GM18519 (cell line): ENCODE measurements at regions not wholly inside any gene's neighbourhood (a gene's known extent, or its start where the extent isn't known, plus 50 kb on each side); places are given as distances from the start of the nearest gene placed in this dataset.
"Not testable (repeated sequence)": the region's sequence is repeated elsewhere in the genome, so short reads cannot be mapped to it uniquely, and the experiment has no call there.

ENCODE experiments used
- ATAC-seq: cut with Tn5 transposase; IDR thresholded peaks from one replicate; pipeline ENCODE4 v1.9.1; 2021; ENCODE audit warnings: mild to moderate bottlenecking, moderate library complexity; ENCODE audit not compliant: unreplicated experiment, low FRiP score

- ATAC-seq: no peak
These were observed 990.1 kb upstream of the NRXN1 start for GRCh38 chr2:52022006-52022405.

DNA sequence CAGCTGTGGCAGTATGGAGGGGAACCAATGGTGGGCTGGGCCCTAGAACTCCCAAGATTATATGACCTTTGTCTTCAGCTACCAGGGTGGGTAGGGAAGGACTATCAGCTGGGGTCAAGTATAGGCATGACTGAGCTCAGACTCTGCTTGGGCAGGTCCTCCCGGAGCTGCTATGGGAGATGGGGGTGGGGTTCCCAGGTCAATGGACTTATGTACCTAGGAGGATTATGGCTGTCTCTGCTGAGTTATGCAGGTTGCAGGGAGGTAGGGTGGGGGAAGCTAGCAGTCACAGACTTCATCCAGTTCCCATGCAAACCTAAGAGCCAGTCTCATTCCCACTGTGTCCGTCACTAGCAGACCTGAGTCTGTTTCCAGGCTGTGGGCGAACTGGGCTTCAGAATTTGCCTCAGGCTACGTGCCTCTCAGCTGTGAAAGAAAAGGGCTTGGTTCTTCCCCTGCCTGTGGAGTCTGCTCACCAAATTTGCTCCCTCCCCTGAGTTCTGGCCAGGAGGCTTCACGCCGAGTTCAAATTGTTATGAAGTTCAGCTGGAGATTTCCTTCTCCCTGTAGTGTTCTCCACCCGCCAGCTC is 985.8 kb upstream of the NRXN1 start:
- no peak for ATAC-seq

GRCh38 chr2:52006821-52007366 is 975.0 kb upstream of the NRXN1 start:
- ATAC-seq: not testable (repeated sequence)

DNA sequence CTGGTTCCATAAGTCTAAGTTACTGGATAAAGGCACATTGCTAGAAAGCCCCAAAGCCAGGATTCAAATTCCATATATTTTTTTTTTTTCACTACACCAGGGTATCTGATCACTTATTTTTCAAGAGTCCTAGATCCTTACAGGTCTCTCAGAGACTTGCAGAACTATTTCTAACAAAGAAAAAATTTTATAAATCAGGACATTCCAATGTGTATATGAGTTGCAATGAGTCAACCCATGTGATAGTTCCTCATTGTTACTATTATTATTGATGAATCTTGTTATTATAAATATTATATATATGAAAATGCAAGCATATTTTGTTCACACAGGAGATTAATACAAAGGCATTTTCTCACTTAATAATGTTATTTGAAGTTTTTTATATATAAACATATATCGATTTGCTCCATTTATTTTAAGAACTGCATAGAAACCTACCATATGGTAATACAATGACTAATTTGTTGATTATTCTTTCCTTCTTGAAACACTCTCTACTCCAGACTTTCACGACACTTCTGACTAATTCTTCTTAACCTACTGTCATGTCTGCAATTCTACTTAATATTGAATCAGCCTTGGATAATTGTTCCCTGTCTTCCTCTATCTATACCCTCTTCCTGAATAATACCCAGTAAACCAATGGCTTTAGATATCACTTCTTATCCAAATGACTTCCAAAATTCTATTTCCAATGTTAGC is 968.4 kb upstream of the NRXN1 start:
- no peak for ATAC-seq

- ATAC-seq: no peak
These were observed 967.0 kb upstream of the NRXN1 start for GRCh38 chr2:51998890-51999289.

DNA sequence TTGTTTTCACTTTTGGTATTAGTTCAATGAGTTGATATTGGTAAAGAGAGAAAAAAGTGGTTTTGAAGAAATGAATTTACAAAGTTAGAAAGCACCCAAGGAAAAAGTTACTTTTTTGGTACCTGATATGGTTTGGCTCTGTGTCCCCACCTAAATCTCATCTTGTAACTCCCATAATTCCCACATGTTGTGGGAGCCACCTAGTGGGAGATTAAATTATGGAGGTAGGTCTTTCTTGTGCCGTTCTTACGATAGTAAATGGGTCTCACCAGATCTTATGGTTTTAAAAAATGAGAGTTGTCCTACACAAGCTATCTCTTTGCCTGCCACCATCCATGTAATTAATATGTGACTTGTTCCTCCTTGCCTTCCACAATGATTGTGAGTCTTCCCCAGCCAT is 965.6 kb upstream of the NRXN1 start:
- no peak for ATAC-seq

- ATAC-seq: no peak
These were observed 963.4 kb upstream of the NRXN1 start for GRCh38 chr2:51995293-51995692.

DNA sequence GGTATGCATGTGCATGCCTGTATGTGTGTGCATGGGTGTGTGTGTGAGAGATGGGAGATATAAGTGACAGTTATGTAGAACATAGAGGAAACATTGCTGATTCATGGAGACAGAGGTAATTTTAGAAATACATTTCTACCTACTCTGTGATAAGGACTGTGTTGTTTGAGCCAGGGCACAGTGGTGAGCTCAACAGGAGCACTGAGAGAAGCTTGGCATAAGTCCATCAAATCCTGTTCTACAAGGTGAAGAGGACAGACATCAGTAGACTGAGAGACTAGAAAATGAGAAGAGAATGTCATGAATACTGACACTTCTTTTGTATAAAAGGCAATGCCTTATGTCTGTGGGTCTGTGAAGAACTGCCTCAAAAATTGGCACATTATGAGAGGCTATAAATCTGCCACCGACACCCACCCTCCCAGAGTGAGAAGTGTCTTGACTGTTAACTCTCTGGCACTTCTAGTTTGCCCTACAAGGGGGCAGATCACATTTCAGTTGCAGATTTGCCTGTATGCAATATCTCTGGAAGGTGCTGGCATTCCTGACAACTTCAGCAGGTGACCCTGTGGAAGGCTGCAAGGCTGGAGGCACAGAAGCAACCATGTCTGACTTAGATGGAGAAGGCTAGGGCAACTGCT is 962.3 kb upstream of the NRXN1 start:
- no peak for ATAC-seq

DNA sequence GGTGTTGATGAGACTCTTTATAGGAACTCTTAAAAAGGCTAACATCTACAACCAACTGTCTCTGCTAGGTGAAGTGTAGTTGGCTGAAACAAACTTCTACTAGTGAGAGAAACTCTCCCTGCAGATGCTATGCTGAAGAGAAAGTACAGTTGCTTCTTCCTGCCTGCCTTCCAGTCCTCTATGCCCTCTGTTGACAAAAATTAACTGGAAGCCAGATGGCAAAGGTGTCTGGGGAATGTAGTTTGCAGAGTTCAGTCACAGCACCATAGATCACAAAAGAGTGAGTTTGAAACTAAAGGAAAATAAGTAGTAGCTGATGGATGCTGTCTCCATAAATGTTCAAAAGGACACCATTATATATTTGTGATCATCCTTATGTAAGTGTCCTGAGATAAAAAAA is 958.8 kb upstream of the NRXN1 start:
- ATAC-seq: no peak

DNA sequence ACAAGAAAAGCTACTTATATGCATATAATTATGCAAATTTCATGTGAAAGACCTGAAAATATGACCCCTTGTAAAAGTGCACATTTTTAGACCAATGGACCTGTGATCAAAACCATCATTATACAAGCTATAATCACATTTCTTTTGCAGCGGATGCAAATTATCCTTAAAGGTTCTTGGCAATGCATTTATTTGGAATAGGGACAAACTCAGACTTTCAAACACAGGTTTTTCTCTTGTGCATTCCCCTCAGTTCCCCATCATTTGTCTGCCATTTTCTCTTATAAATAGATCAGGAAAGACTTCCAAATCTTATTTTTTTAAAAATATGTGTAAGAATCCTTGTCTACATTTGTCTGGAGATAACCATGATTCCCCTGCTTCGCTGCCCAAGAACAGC is 954.2 kb upstream of the NRXN1 start:
- ATAC-seq: no peak

DNA sequence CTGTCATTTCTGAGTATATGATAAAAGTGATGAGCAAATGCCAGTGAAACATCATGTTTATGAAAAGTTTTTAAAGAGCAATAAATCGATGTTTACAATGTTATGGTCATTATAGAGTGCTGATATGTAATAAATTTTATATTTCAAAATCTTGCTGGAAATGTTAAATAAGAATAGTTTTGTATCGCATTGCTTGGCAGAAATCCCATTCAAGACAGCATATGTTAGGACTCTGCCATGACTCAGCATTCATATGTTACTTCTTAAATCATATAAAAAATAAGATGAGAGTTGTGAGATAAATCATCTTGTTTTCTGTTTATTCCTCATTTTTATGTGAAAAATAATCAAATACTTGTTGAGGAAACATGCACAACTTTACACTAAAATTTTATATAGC is 949.9 kb upstream of the NRXN1 start:
- ATAC-seq: no peak

DNA sequence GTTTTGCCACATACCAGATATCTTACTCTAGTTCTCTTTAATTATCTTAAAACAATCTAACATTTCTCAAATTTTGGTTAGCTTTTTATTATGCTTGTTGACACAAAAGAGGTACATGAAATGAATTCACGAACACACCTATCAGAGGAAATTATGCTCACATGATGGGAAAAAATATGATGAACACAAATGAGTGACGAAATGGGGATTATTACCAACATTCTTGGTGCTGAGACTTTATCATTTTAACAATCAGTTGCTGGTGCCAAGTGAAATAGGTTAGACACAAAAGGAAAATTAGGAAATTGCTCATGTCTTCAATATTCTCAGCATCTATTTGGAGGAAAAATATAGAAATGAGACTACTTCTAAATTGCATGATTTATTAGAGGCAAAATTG is 944.7 kb upstream of the NRXN1 start:
- no peak for ATAC-seq

GRCh38 chr2:51971136-51971535 is 939.2 kb upstream of the NRXN1 start:
- no peak for ATAC-seq

- ATAC-seq: no peak
These were observed 937.4 kb upstream of the NRXN1 start for GRCh38 chr2:51969347-51969746.

DNA sequence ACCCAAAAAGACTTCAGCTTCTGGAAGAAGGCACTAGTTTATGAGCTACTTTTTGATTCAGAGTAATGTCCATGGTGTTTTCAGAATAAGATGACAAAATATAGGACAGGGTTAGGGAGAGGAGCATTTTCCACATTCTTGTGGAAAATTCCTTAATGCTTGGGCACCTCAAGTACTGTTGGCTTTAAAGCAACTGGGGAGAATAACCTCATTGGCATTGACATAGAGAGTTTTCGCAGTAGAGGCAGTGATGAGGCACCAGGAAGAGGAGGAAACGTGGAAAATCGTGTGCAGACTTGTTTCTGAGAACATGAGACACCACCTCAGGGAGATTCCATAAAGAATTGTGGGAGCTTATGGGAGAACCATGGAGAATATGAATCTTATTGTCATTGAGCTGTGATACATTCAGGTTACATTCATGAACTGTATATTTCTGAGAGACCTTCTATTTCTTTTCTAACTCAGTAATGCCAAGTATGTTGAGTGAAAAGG is 929.0 kb upstream of the NRXN1 start:
- no peak for ATAC-seq

- no peak for ATAC-seq
These were observed 928.3 kb upstream of the NRXN1 start for GRCh38 chr2:51960281-51960680.

GRCh38 chr2:51959696-51960095 is 927.8 kb upstream of the NRXN1 start:
- ATAC-seq: no peak

GRCh38 chr2:51953931-51954330 is 922.0 kb upstream of the NRXN1 start:
- no peak for ATAC-seq

- no peak for ATAC-seq
These were observed 889.1 kb upstream of the NRXN1 start for GRCh38 chr2:51921076-51921475.

- no peak for ATAC-seq
These were observed 888.6 kb upstream of the NRXN1 start for GRCh38 chr2:51920509-51920908.

- ATAC-seq: no peak
These were observed 887.5 kb upstream of the NRXN1 start for GRCh38 chr2:51919395-51919794.

DNA sequence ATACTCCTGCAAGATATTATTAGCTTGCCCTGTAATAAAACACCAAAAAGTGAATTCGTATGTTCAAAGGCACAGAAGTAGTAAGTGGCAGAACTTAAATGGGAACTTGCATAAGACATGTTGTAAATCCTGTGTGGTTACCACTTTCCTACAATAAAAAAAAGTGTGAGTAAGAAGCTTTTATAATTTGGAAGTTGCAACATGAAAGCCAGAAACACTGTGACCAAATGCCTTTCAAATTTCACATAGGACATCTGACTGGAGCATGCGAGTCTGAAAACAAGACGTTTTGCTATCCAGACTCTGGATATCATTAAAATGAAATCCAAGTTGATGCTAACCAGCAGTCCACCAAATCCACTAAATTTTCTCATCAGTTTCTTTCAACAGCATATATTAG is 886.2 kb upstream of the NRXN1 start:
- ATAC-seq: no peak
